Stimulated activated naive B cell treated with anti-CD40 and anti-IgM and Interleukin-4, amounts not matched to agents 10 μg/mL and 1 μg/mL and 100 μg/mL, for 72 hours (primary cell): ENCODE measurements at regions not wholly inside any gene's neighbourhood (a gene's known extent, or its start where the extent isn't known, plus 50 kb on each side); places are given as distances from the start of the nearest gene placed in this dataset.

ENCODE experiments used
- ATAC-seq, 2 donors: fragments of 150-1000 bp; cut with Tn5 transposase; replicated peaks; 2 replicates each; pipeline ENCODE4 v1.10.0; 2021; ENCODE audit warnings: moderate library complexity in 1 of 2
- DNase-seq: peaks from one replicate; pipeline ENCODE4 v3.0.0; 2021
- H3K27ac Mint-ChIP-seq: one replicate; pipeline ENCODE4 v1.8.0; 2022; ENCODE audit warnings: mild to moderate bottlenecking, mixed read lengths
- H3K27me3 Mint-ChIP-seq, 2 donors: one replicate each; pipeline ENCODE4 v1.8.0; 2022; ENCODE audit warnings: mixed read lengths in 2 of 2
- H3K36me3 Mint-ChIP-seq, 2 donors: one replicate each; pipeline ENCODE4 v1.8.0; 2022; ENCODE audit warnings: mixed read lengths in 2 of 2, mild to moderate bottlenecking in 1 of 2
- H3K4me1 Mint-ChIP-seq, 2 donors: one replicate each; pipeline ENCODE4 v1.8.0; 2022; ENCODE audit warnings: mixed read lengths in 2 of 2, mild to moderate bottlenecking in 1 of 2
- H3K4me3 Mint-ChIP-seq, 2 donors: one replicate each; pipeline ENCODE4 v1.8.0; 2022; ENCODE audit warnings: mild to moderate bottlenecking in 2 of 2, mixed read lengths in 2 of 2, moderate library complexity in 1 of 2
- H3K9me3 Mint-ChIP-seq, 2 donors: one replicate each; pipeline ENCODE4 v1.8.0; 2022; ENCODE audit warnings: mixed read lengths in 2 of 2, mild to moderate bottlenecking in 1 of 2

GRCh38 chr15:95987299-95987698 lies 343.2 kb upstream of the NR2F2 start:
- no peak for ATAC-seq
- Mint-ChIP-seq H3K27ac (no peak overlapping the region), H3K4me1 (no peaks in the 10 kb centered on the region), H3K36me3 (no peaks in the 10 kb centered on the region), H3K9me3 (peaks cover 0 to 3% of the 10 kb centered on the region in 2 donors), H3K4me3 (no peak overlapping the region), H3K27me3 (no peaks in the 10 kb centered on the region)
- no peak for DNase-seq

GRCh38 chr15:95987886-95988573 lies 342.5 kb upstream of the NR2F2 start:
- Mint-ChIP-seq H3K36me3 (no peaks in the 10 kb centered on the region), H3K4me3 (no peak overlapping the region), H3K4me1 (no peaks in the 10 kb centered on the region), H3K27ac (no peak overlapping the region), H3K9me3 (no peaks in the 10 kb centered on the region), H3K27me3 (no peaks in the 10 kb centered on the region)
- no peak for DNase-seq
- no peak for ATAC-seq

GRCh38 chr15:95988574-95988887 lies 342.0 kb upstream of the NR2F2 start:
- DNase-seq (no peak), ATAC-seq (peak in 1 of 2 donors; percentile 21)
- Mint-ChIP-seq H3K9me3 (no peaks in the 10 kb centered on the region), H3K36me3 (no peaks in the 10 kb centered on the region), H3K4me3 (no peak overlapping the region), H3K27me3 (no peaks in the 10 kb centered on the region), H3K27ac (no peak overlapping the region), H3K4me1 (no peaks in the 10 kb centered on the region)

GRCh38 chr15:95989392-95989791 lies 341.1 kb upstream of the NR2F2 start:
- Mint-ChIP-seq H3K36me3 (no peaks in the 10 kb centered on the region), H3K4me3 (no peak overlapping the region), H3K9me3 (no peaks in the 10 kb centered on the region), H3K4me1 (no peaks in the 10 kb centered on the region), H3K27me3 (no peaks in the 10 kb centered on the region), H3K27ac (no peak overlapping the region)
- no peak for DNase-seq
- no peak for ATAC-seq

- no peaks in the 10 kb centered on the region for H3K36me3 Mint-ChIP-seq
- ATAC-seq (no peak), DNase-seq (no peak)
- no peaks in the 10 kb centered on the region for H3K9me3 Mint-ChIP-seq
- no peaks in the 10 kb centered on the region for H3K4me1 Mint-ChIP-seq
- no peak overlapping the region for H3K4me3 Mint-ChIP-seq
- H3K27me3 Mint-ChIP-seq: no peaks in the 10 kb centered on the region
- no peak overlapping the region for H3K27ac Mint-ChIP-seq
Measured at GRCh38 chr15:95990833-95991232, 339.7 kb upstream of the NR2F2 start.

GRCh38 chr15:95994418-95994817 lies 336.1 kb upstream of the NR2F2 start:
- H3K9me3 Mint-ChIP-seq: peaks cover 0 to 2% of the 10 kb centered on the region in 2 donors
- DNase-seq (no peak), ATAC-seq (no peak)
- no peak overlapping the region for H3K27ac Mint-ChIP-seq
- no peaks in the 10 kb centered on the region for H3K4me1 Mint-ChIP-seq
- H3K27me3 Mint-ChIP-seq: no peaks in the 10 kb centered on the region
- H3K36me3 Mint-ChIP-seq: no peaks in the 10 kb centered on the region
- H3K4me3 Mint-ChIP-seq: no peak overlapping the region

- Mint-ChIP-seq H3K4me3 (no peak overlapping the region), H3K27ac (no peak overlapping the region), H3K4me1 (no peaks in the 10 kb centered on the region), H3K27me3 (no peaks in the 10 kb centered on the region), H3K9me3 (peaks cover 0 to 7% of the 10 kb centered on the region in 2 donors), H3K36me3 (no peaks in the 10 kb centered on the region)
- DNase-seq (no peak), ATAC-seq (no peak)
Measured at GRCh38 chr15:95995375-95996168, 334.9 kb upstream of the NR2F2 start.

- Mint-ChIP-seq H3K27me3 (no peaks in the 10 kb centered on the region), H3K36me3 (no peaks in the 10 kb centered on the region), H3K4me1 (no peaks in the 10 kb centered on the region), H3K9me3 (peaks cover 0 to 7% of the 10 kb centered on the region in 2 donors), H3K4me3 (no peak overlapping the region), H3K27ac (no peak overlapping the region)
- no peak for ATAC-seq
- no peak for DNase-seq
Measured at GRCh38 chr15:95996494-95996893, 334.0 kb upstream of the NR2F2 start.

GRCh38 chr15:95998935-95999334 lies 331.6 kb upstream of the NR2F2 start:
- DNase-seq (no peak), ATAC-seq (no peak)
- Mint-ChIP-seq H3K4me3 (no peak overlapping the region), H3K27ac (no peak overlapping the region), H3K27me3 (no peaks in the 10 kb centered on the region), H3K36me3 (no peaks in the 10 kb centered on the region), H3K4me1 (no peaks in the 10 kb centered on the region), H3K9me3 (peaks cover 0 to 7% of the 10 kb centered on the region in 2 donors)

- Mint-ChIP-seq H3K9me3 (peaks cover 2 to 14% of the 10 kb centered on the region in 2 donors), H3K4me1 (no peaks in the 10 kb centered on the region), H3K36me3 (no peaks in the 10 kb centered on the region), H3K4me3 (no peak overlapping the region), H3K27me3 (no peaks in the 10 kb centered on the region), H3K27ac (no peak overlapping the region)
- ATAC-seq: no peak
- no peak for DNase-seq
Measured at GRCh38 chr15:96002890-96003859, 327.3 kb upstream of the NR2F2 start.

GRCh38 chr15:96005906-96006305 lies 324.6 kb upstream of the NR2F2 start:
- Mint-ChIP-seq H3K36me3 (no peaks in the 10 kb centered on the region), H3K9me3 (peaks cover 3 to 7% of the 10 kb centered on the region in 2 donors), H3K4me3 (no peak overlapping the region), H3K27me3 (no peaks in the 10 kb centered on the region), H3K4me1 (no peaks in the 10 kb centered on the region), H3K27ac (no peak overlapping the region)
- ATAC-seq: no peak
- no peak for DNase-seq

GRCh38 chr15:96011136-96011535 lies 319.4 kb upstream of the NR2F2 start:
- Mint-ChIP-seq H3K36me3 (no peaks in the 10 kb centered on the region), H3K4me1 (no peaks in the 10 kb centered on the region), H3K9me3 (peaks cover 5 to 10% of the 10 kb centered on the region in 2 donors), H3K4me3 (no peak overlapping the region), H3K27me3 (no peaks in the 10 kb centered on the region), H3K27ac (peak overlapping the region; percentile 48)
- ATAC-seq (no peak), DNase-seq (no peak)

- H3K4me3 Mint-ChIP-seq: no peak overlapping the region
- peaks cover 3 to 6% of the 10 kb centered on the region in 2 donors for H3K9me3 Mint-ChIP-seq
- ATAC-seq: no peak
- DNase-seq: no peak
- no peaks in the 10 kb centered on the region for H3K4me1 Mint-ChIP-seq
- H3K27ac Mint-ChIP-seq: no peak overlapping the region
- no peaks in the 10 kb centered on the region for H3K36me3 Mint-ChIP-seq
- no peaks in the 10 kb centered on the region for H3K27me3 Mint-ChIP-seq
Measured at GRCh38 chr15:96014939-96015338, 315.6 kb upstream of the NR2F2 start.

GRCh38 chr15:96019114-96019513 lies 311.4 kb upstream of the NR2F2 start:
- Mint-ChIP-seq H3K36me3 (no peaks in the 10 kb centered on the region), H3K27me3 (no peaks in the 10 kb centered on the region), H3K4me3 (no peak overlapping the region), H3K9me3 (peaks cover 0 to 4% of the 10 kb centered on the region in 2 donors), H3K27ac (no peak overlapping the region), H3K4me1 (no peaks in the 10 kb centered on the region)
- DNase-seq (no peak), ATAC-seq (no peak)
